DOHH2 (cell line): ENCODE measurements at regions not wholly inside any gene's neighbourhood (a gene's known extent, or its start where the extent isn't known, plus 50 kb on each side); places are given as distances from the start of the nearest gene placed in this dataset.
"Not testable (repeated sequence)": the region's sequence is repeated elsewhere in the genome, so short reads cannot be mapped to it uniquely, and the experiment has no call there.

ENCODE experiments used
- H3F3A ChIP-seq: fragments of 200-600 bp; sonication (generic), shearing (Covaris generic); 2 replicates; pipeline ENCODE4 v1.6.0; 2016; ENCODE audit warnings: antibody characterized with exemption, mild to moderate bottlenecking; ENCODE audit not compliant: control insufficient read depth, insufficient read depth
- H3K27ac ChIP-seq: fragments of 200-600 bp; sonication (generic); 2 replicates; pipeline ENCODE4 v1.5.1; 2014; ENCODE audit warnings: low read depth, mild to moderate bottlenecking, low read length, moderate library complexity
- H3K27me3 ChIP-seq: fragments of 200-600 bp; sonication (generic); 2 replicates; pipeline ENCODE4 v1.6.1; 2014; ENCODE audit warnings: mild to moderate bottlenecking, low read length, mixed read lengths; ENCODE audit not compliant: control insufficient read depth
- H3K36me3 ChIP-seq: fragments of 200-600 bp; sonication (generic); 2 replicates; pipeline ENCODE4 v1.6.1; 2014; ENCODE audit warnings: mild to moderate bottlenecking, low read length, moderate library complexity, mixed read lengths; ENCODE audit not compliant: control insufficient read depth
- H3K4me1 ChIP-seq: fragments of 200-600 bp; sonication (generic); 2 replicates; pipeline ENCODE4 v1.6.1; 2014; ENCODE audit warnings: mild to moderate bottlenecking, low read length, mixed read lengths; ENCODE audit not compliant: control insufficient read depth
- H3K4me2 ChIP-seq: fragments of 200-600 bp; sonication (generic); 2 replicates; pipeline ENCODE4 v1.6.0; 2014; ENCODE audit warnings: mild to moderate bottlenecking, low read length, moderate library complexity
- H3K4me3 ChIP-seq: fragments of 200-600 bp; sonication (generic); 2 replicates; pipeline ENCODE4 v1.5.1; 2014; ENCODE audit warnings: mild to moderate bottlenecking, low read length, mixed read lengths
- H3K79me2 ChIP-seq: fragments of 200-600 bp; sonication (generic); 2 replicates; pipeline ENCODE4 v1.6.1; 2014; ENCODE audit warnings: mild to moderate bottlenecking, low read length, mixed read lengths; ENCODE audit not compliant: control insufficient read depth
- H3K9me2 ChIP-seq: fragments of 200-600 bp; sonication (generic); replicated peaks from 2 replicates; pipeline ENCODE4 v1.6.1; 2014; ENCODE audit warnings: mild to moderate bottlenecking, low read length, mixed read lengths; ENCODE audit not compliant: control insufficient read depth
- H3K9me3 ChIP-seq: fragments of 200-600 bp; sonication (generic); 2 replicates; pipeline ENCODE4 v1.6.1; 2014; ENCODE audit warnings: antibody characterized with exemption, low read length, mixed read lengths; ENCODE audit not compliant: control insufficient read depth, insufficient read depth
- H4K20me1 ChIP-seq: fragments of 200-600 bp; sonication (generic); 2 replicates; pipeline ENCODE4 v1.6.0; 2014; ENCODE audit warnings: low read depth, mild to moderate bottlenecking, antibody characterized with exemption, low read length, moderate library complexity; ENCODE audit not compliant: control insufficient read depth, insufficient read depth
- CTCF ChIP-seq: fragments of 200-600 bp; sonication (generic); IDR thresholded peaks from one replicate; pipeline ENCODE4 v1.5.1; 2014; ENCODE audit warnings: antibody characterized with exemption, mild to moderate bottlenecking, low read depth, low read length; ENCODE audit not compliant: poor library complexity, severe bottlenecking
- EZH2phosphoT487 ChIP-seq: fragments of 200-600 bp; sonication (generic); IDR thresholded peaks from 2 replicates; pipeline ENCODE4 v1.6.1; 2017; ENCODE audit warnings: borderline replicate concordance, mild to moderate bottlenecking, antibody characterized with exemption, low read length, moderate library complexity, mixed read lengths

DNA sequence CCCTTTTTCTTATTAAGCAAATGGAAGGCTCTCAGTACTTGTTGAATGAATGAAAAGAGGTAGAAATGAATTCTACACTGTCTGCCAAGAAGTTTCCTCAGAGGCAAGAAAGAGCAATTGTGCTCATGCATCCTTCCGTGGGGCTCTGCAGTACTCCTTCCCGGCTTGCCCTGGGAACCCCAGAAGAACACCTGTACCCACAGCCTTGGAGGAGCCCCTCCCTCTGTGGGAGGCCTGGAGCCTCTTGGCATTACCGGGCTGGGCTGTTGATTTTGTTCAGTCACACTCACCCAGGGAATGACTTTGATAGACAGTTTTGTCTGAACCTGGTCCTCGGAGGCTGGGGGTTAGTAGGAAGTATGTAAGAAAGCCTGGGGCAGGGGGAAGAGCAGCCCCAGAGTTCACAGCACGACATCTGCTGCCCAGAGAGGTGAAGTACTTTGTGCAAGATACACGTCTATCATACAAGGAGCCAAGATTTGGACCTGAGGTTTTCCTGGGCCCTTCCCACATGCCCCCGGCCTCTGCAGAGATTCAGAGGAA lies 134.8 kb upstream of the GDF10 start:
- no peaks in the 10 kb centered on the region for H3K79me2 ChIP-seq
- no peaks in the 10 kb centered on the region for H3K9me3 ChIP-seq
- H3K27me3 ChIP-seq = no peaks in the 10 kb centered on the region
- TF ChIP-seq CTCF = no peak
- TF ChIP-seq EZH2phosphoT487 = no peak
- no peaks in the 10 kb centered on the region for H3K36me3 ChIP-seq
- H3K9me2 ChIP-seq = no peaks in the 10 kb centered on the region
- H4K20me1 ChIP-seq = no peaks in the 10 kb centered on the region
- no peak overlapping the region for H3K4me2 ChIP-seq
- H3K4me3 ChIP-seq = no peak overlapping the region
- no peak overlapping the region for H3K27ac ChIP-seq
- no peaks in the 10 kb centered on the region for H3F3A ChIP-seq
- no peaks in the 10 kb centered on the region for H3K4me1 ChIP-seq

GRCh38 chr10:47165711-47166404 lies 134.1 kb upstream of the GDF10 start:
- Histone ChIP-seq H3K27ac (no peak overlapping the region), H3K79me2 (no peaks in the 10 kb centered on the region), H3K36me3 (no peaks in the 10 kb centered on the region), H3K4me2 (no peak overlapping the region), H3K9me2 (no peaks in the 10 kb centered on the region), H3K9me3 (no peaks in the 10 kb centered on the region), H3K4me1 (no peaks in the 10 kb centered on the region), H3F3A (no peaks in the 10 kb centered on the region), H3K4me3 (no peak overlapping the region), H4K20me1 (no peaks in the 10 kb centered on the region), H3K27me3 (no peaks in the 10 kb centered on the region)
- TF ChIP-seq EZH2phosphoT487 = no peak

DNA sequence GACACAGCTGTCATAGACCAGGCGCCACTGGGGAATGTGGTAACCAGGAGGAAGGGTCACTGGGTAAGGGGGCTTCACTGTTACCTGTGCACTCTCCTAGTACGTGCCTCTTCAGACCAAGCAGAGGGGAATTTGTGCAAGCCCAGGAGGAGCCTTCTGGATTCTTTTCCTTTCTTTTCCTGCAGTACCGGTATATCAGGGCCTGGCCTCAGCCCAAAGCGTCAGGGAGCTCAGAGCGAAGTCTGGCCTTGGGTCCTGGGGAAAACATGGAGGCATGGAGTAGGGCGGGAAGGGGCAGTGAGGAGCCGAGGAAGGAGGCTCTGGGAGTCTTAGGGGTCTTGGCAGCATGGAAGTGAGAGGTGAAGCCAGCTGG lies 133.6 kb upstream of the GDF10 start:
- TF ChIP-seq CTCF (no peak), EZH2phosphoT487 (no peak)
- Histone ChIP-seq H3K4me3 (no peak overlapping the region), H4K20me1 (no peaks in the 10 kb centered on the region), H3K4me1 (no peaks in the 10 kb centered on the region), H3K27ac (no peak overlapping the region), H3K9me2 (no peaks in the 10 kb centered on the region), H3K9me3 (no peaks in the 10 kb centered on the region), H3K36me3 (no peaks in the 10 kb centered on the region), H3K79me2 (no peaks in the 10 kb centered on the region), H3K4me2 (no peak overlapping the region), H3F3A (no peaks in the 10 kb centered on the region), H3K27me3 (no peaks in the 10 kb centered on the region)

DNA sequence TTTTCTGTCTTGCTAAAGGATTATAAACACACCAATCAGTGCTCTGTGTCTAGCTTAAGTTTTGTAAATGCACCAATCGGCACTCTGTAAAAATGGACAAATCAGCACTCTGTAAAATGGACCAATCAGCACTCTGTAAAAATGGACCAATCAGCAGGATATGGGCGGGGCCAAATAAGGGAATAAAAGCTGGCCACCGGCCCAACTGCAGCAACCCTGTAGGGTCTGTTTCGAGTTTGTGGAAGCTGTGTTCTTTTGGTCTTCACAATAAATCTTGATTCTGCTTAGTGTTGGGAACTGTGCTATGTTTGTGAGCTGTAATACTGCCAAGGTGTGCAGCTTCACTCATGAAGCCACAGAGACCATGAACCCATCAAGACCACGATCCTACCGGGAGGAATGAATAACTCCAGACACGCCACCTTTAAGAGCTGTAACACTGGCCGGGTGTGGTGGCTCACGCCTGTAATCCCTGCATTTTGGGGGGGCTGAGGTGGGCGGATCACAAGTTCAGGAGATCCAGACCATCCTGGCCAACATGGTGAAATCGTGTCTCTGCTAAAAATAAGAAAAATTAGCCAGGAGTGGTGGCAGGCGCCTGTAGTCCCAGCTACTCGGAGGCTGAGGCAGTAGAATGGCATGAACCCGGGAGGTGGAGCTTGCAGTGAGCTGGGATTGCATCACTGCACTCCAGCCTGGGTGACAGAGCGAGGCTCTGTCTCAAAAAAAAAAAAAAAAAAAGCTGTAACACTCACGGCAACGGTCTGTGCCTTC lies 133.0 kb upstream of the GDF10 start:
- H3K4me3 ChIP-seq, H3K27me3 ChIP-seq, H3K36me3 ChIP-seq, H3K79me2 ChIP-seq, H3K9me2 ChIP-seq, H3K4me2 ChIP-seq, H3K9me3 ChIP-seq, H4K20me1 ChIP-seq, H3K27ac ChIP-seq, H3K4me1 ChIP-seq, H3F3A ChIP-seq: not testable (repeated sequence)
